Esophagus squamous epithelium (tissue), 4 donors: ENCODE measurements at regions not wholly inside any gene's neighbourhood (a gene's known extent, or its start where the extent isn't known, plus 50 kb on each side); places are given as distances from the start of the nearest gene placed in this dataset.

Experiments
- POLR2A ChIP-seq, 4 donors: fragments of 450-650 bp; IDR thresholded peaks; one replicate each; pipeline ENCODE4 v1.6.1; 2017; ENCODE audit warnings: antibody characterized with exemption in 4 of 4, mild to moderate bottlenecking in 4 of 4, moderate library complexity in 3 of 4
- TF ChIP-seq, protein P1 (sequence below), 6 experiments: fragments of 450-650 bp in 4 of 6; fragments of 200-600 bp in 2 of 6; sonication (generic) in 2 of 6; IDR thresholded peaks; one replicate each; pipeline ENCODE4 v1.5.1; 2016 to 2019; ENCODE audit warnings: antibody characterized with exemption in 6 of 6, mild to moderate bottlenecking in 4 of 6, moderate library complexity in 4 of 6

DNA sequence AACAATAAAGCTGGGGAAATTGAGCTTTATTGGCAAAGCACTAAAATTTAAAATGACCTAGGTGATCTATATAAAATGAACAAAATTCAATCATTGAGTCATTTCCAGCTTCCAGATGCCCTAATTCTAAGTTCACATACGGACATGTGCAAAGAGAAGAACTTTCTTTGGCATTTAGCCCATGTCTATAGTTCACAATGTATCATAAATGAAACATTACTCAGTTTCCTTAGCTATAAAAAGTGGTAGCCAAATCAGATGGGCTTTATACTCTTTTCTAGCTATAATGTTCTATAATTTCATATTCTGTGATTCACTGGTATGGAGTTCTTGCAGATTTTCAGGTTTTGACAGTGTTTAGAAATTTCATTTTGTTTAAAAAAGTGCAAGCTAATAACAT, 327.4 kb downstream of the KCTD8 start:
- TF ChIP-seq, protein P1, sequence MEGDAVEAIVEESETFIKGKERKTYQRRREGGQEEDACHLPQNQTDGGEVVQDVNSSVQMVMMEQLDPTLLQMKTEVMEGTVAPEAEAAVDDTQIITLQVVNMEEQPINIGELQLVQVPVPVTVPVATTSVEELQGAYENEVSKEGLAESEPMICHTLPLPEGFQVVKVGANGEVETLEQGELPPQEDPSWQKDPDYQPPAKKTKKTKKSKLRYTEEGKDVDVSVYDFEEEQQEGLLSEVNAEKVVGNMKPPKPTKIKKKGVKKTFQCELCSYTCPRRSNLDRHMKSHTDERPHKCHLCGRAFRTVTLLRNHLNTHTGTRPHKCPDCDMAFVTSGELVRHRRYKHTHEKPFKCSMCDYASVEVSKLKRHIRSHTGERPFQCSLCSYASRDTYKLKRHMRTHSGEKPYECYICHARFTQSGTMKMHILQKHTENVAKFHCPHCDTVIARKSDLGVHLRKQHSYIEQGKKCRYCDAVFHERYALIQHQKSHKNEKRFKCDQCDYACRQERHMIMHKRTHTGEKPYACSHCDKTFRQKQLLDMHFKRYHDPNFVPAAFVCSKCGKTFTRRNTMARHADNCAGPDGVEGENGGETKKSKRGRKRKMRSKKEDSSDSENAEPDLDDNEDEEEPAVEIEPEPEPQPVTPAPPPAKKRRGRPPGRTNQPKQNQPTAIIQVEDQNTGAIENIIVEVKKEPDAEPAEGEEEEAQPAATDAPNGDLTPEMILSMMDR (IDR thresholded peaks at IDR 0.05) = no peak
- no peak for TF ChIP-seq POLR2A (IDR thresholded peaks at IDR 0.05)
